Suprapubic skin (tissue), 4 donors: ENCODE measurements at regions not wholly inside any gene's neighbourhood (a gene's known extent, or its start where the extent isn't known, plus 50 kb on each side); places are given as distances from the start of the nearest gene placed in this dataset.
"Not testable (repeated sequence)": the region's sequence is repeated elsewhere in the genome, so short reads cannot be mapped to it uniquely, and the experiment has no call there.

ENCODE experiments used
- DNase-seq, 2 donors: peaks; one replicate each; pipeline ENCODE4 v3.0.0-alpha.2; 2019; ENCODE audit warnings: low spot score in 2 of 2
- H3K27ac ChIP-seq: fragments of 200-600 bp; sonication (generic); one replicate; pipeline ENCODE4 v1.5.1; 2019
- H3K27me3 ChIP-seq: fragments of 200-600 bp; sonication (generic); one replicate; pipeline ENCODE4 v1.5.1; 2019
- H3K36me3 ChIP-seq: fragments of 200-600 bp; sonication (generic); one replicate; pipeline ENCODE4 v1.5.1; 2019
- H3K4me1 ChIP-seq: fragments of 200-600 bp; sonication (generic); one replicate; pipeline ENCODE4 v1.5.1; 2019
- H3K4me3 ChIP-seq: fragments of 200-600 bp; sonication (generic); one replicate; pipeline ENCODE4 v1.5.1; 2019; ENCODE audit warnings: mild to moderate bottlenecking
- H3K9me3 ChIP-seq: fragments of 200-600 bp; sonication (generic); one replicate; pipeline ENCODE4 v1.5.1; 2019
- EP300 ChIP-seq: sonication (generic); formaldehyde crosslinking; IDR thresholded peaks from one replicate; pipeline ENCODE4 v1.6.1; 2017; ENCODE audit warnings: antibody characterized with exemption
- POLR2A ChIP-seq, 2 donors: fragments of 450-650 bp; IDR thresholded peaks; one replicate each; pipeline ENCODE4 v1.6.1; 2017; ENCODE audit warnings: antibody characterized with exemption in 2 of 2, mild to moderate bottlenecking in 2 of 2, moderate library complexity in 2 of 2
- POLR2AphosphoS5 ChIP-seq, 3 donors: sonication (generic); formaldehyde crosslinking; IDR thresholded peaks; one replicate each; pipeline ENCODE4 v1.6.1; 2017; ENCODE audit warnings: antibody characterized with exemption in 3 of 3
- WGBS: methylation state at CpG from one replicate; pipeline ENCODE4 v1.1.5; 2018; 5-methylcytosine and 5-hydroxymethylcytosine counted together
- TF ChIP-seq, protein P1 (sequence below), 2 donors: fragments of 200-600 bp in 1 of 2; fragments of 450-650 bp in 1 of 2; sonication (generic) in 1 of 2; IDR thresholded peaks; one replicate each; pipeline ENCODE4 v1.5.1; 2016 to 2019; ENCODE audit warnings: antibody characterized with exemption in 2 of 2, mild to moderate bottlenecking in 1 of 2, moderate library complexity in 1 of 2

DNA sequence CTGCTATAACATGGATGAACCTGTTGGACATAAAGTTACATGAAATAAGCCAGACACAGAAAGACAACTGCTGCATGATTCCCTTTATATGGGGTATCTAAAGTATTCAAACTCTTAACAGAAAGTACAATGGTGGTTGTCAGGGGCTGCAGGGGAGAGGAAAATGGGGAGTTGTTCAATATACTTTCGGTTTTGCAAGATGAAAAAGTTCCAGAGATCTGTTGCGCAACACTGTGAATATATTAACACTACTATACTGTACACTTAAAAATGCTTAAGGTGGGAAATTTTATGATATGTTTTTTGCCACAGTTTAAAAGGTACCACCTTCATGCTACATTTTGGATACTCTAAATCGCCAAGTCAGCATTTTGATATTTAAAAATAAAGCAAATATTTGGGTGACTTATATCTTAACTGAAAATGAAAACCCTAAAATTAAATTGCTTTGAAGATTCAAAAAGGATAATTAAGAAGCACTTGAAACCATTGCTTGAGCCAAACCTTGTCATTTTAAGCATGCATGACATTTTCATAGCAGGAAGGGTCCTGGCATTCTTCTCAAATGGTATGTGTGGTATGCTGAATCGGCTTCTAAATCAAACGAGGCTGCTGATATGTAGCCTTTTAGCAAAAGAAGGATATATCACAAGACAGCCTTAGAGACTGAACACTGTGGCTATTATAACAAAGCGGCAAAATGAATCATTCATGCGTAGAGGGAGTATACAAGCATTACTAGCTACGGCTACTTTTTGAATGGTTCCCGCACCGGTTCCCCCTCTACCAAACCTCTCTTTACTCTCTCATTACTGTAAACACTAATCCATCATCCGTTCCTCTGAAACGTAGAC, 607.1 kb upstream of the DIPK2B start:
- no peaks in the 10 kb centered on the region for H3K9me3 ChIP-seq
- H3K36me3 ChIP-seq = no peaks in the 10 kb centered on the region
- WGBS = 55% methylated on average over 12 of the region's 12 CpGs
- no peaks in the 10 kb centered on the region for H3K27me3 ChIP-seq
- TF ChIP-seq POLR2AphosphoS5 (IDR thresholded peaks at IDR 0.05) (no peak), POLR2A (IDR thresholded peaks at IDR 0.05) (no peak), EP300 (no peak)
- TF ChIP-seq, protein P1, sequence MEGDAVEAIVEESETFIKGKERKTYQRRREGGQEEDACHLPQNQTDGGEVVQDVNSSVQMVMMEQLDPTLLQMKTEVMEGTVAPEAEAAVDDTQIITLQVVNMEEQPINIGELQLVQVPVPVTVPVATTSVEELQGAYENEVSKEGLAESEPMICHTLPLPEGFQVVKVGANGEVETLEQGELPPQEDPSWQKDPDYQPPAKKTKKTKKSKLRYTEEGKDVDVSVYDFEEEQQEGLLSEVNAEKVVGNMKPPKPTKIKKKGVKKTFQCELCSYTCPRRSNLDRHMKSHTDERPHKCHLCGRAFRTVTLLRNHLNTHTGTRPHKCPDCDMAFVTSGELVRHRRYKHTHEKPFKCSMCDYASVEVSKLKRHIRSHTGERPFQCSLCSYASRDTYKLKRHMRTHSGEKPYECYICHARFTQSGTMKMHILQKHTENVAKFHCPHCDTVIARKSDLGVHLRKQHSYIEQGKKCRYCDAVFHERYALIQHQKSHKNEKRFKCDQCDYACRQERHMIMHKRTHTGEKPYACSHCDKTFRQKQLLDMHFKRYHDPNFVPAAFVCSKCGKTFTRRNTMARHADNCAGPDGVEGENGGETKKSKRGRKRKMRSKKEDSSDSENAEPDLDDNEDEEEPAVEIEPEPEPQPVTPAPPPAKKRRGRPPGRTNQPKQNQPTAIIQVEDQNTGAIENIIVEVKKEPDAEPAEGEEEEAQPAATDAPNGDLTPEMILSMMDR (IDR thresholded peaks at IDR 0.05) = no peak
- H3K4me3 ChIP-seq = peak overlapping the region; percentile 5
- no peak for DNase-seq
- H3K27ac ChIP-seq = peak overlapping the region; percentile 62
- peaks cover 15% of the 10 kb centered on the region for H3K4me1 ChIP-seq

DNA sequence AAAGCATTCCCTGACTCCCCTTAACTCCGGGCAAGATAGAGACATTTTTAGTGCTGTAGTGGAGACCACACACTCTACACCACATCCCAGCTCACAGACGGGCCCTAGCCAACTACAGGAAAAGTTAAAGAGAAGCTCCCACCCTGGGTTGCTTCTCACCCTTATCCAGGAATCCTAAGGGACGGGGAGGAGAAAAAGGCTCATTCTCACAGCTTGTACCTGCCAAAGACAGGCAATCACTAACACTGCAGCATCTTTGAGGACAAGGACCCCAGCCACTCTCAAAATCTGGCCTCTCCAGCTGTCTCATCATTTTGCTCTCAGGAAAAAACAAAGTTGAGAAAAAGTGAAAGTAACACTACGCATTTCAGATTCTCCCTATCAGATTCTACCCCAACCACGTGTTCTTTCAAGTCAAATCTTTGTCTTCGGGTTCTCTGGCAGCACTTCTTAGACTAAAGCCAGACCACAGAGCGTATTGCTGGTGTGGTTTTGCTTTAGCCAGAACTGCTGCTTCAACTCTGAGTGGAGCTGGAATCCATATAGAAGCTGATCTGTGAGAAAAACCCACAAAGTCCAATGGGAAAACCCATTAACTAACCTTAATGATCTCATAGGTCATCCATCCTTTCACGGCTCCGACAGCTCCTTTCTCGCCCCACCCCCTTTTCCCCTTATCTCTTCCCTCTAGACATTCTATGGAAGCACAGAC, 605.9 kb upstream of the DIPK2B start:
- DNase-seq = no peak
- Histone ChIP-seq H3K9me3 (no peaks in the 10 kb centered on the region), H3K27ac (peak overlapping the region; percentile 62), H3K4me1 (peaks cover 15% of the 10 kb centered on the region), H3K27me3 (no peaks in the 10 kb centered on the region), H3K36me3 (no peaks in the 10 kb centered on the region), H3K4me3 (peak overlapping the region; percentile 33)
- no peak for TF ChIP-seq POLR2AphosphoS5 (IDR thresholded peaks at IDR 0.05)
- TF ChIP-seq, protein P1 (IDR thresholded peaks at IDR 0.05) = no peak
- no peak for TF ChIP-seq POLR2A (IDR thresholded peaks at IDR 0.05)
- no peak for TF ChIP-seq EP300
- 34% methylated on average over 10 of the region's 10 CpGs for WGBS

DNA sequence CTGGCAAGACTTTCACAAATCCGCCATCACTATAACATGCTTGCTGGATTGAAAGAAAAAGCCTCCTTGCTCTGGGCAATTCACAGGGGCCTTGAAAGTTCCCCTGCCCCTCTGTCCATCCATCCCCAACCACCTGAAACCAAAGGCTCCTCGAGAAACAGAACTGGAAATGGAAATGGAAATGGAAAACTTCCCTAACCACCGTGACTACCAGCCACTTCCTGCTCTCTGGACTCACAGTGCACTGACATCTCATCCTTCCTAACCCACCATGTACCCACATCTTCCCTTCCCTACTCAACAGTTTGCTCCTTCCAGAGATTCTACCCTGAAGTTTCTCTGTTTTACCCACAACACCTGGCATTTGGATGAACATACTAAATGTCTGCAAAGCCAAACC, 603.6 kb upstream of the DIPK2B start:
- H3K4me1 ChIP-seq = peaks cover 18% of the 10 kb centered on the region
- TF ChIP-seq EP300 = no peak
- 68% methylated on average over 3 of the region's 3 CpGs for WGBS

DNA sequence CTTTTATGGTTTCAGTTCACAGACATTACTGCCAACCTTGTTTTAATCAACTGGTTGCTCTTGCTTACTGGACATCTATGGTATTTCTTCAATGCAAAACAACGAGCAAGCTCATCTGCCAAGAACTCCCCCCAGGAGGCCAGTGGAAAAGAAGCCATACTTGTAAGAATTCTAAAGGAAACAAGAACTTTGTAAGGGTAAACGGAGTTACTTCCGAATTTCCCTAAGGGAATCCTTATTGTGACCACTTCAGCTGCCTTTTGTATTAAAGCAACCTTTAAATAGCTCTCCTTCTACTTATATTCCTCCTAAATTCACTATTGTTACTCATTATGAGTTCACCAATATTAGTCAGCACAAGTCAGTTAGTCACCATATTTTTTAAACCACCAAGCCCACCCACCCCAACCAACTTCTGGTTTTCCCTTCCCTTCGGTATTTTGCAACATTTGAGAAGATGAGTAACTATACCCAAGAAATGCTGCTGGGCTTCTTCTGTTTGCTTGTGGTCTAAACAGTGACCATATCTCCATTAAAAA, 602.8 kb upstream of the DIPK2B start:
- 45% methylated on average over 4 of the region's 4 CpGs for WGBS

More for the DNA sequence above, 603.6 kb upstream of the DIPK2B start:
- Histone ChIP-seq H3K36me3 (no peaks in the 10 kb centered on the region), H3K27me3 (no peaks in the 10 kb centered on the region), H3K9me3 (no peaks in the 10 kb centered on the region), H3K4me3 (no peak overlapping the region), H3K27ac (no peak overlapping the region)
- no peak for DNase-seq

DNA sequence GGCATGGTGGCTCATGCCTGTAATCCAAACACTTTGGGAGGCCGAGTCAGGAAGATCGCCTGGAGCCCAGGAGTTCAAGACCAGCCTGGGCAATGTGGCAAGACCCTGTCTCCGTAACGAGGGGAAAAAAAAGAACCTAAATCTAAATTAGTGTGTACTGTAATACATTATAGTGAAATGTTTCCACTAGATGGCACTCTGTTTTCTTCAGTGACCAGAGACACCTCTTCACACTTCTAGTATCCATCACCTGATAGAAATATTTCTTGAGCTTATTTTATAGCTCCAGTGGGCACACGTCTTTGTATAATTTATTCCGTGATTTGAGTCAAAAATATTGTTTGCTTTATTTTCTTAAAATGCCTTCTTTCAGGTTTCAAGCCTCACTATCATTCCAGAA, 600.9 kb upstream of the DIPK2B start:
- Histone ChIP-seq H3K4me3 (no peak overlapping the region), H3K4me1 (peaks cover 7% of the 10 kb centered on the region), H3K27ac (no peak overlapping the region), H3K27me3 (no peaks in the 10 kb centered on the region), H3K36me3 (no peaks in the 10 kb centered on the region), H3K9me3 (no peaks in the 10 kb centered on the region)
- WGBS = 32% methylated on average over 6 of the region's 6 CpGs
- TF ChIP-seq POLR2A (IDR thresholded peaks at IDR 0.05) (no peak), EP300 (no peak), POLR2AphosphoS5 (IDR thresholded peaks at IDR 0.05) (no peak)
- TF ChIP-seq, protein P1 (IDR thresholded peaks at IDR 0.05) = peak in 1 of 2 donors; percentile 10
- DNase-seq = no peak

More for the DNA sequence above, 602.8 kb upstream of the DIPK2B start:
- peaks cover 18% of the 10 kb centered on the region for H3K4me1 ChIP-seq
- no peak for DNase-seq
- H3K9me3 ChIP-seq = no peaks in the 10 kb centered on the region
- no peaks in the 10 kb centered on the region for H3K36me3 ChIP-seq
- H3K27ac ChIP-seq = no peak overlapping the region
- H3K27me3 ChIP-seq = no peaks in the 10 kb centered on the region
- H3K4me3 ChIP-seq = no peak overlapping the region
- TF ChIP-seq EP300 (no peak), POLR2A (IDR thresholded peaks at IDR 0.05) (no peak)
- TF ChIP-seq, protein P1 (IDR thresholded peaks at IDR 0.05) = no peak

DNA sequence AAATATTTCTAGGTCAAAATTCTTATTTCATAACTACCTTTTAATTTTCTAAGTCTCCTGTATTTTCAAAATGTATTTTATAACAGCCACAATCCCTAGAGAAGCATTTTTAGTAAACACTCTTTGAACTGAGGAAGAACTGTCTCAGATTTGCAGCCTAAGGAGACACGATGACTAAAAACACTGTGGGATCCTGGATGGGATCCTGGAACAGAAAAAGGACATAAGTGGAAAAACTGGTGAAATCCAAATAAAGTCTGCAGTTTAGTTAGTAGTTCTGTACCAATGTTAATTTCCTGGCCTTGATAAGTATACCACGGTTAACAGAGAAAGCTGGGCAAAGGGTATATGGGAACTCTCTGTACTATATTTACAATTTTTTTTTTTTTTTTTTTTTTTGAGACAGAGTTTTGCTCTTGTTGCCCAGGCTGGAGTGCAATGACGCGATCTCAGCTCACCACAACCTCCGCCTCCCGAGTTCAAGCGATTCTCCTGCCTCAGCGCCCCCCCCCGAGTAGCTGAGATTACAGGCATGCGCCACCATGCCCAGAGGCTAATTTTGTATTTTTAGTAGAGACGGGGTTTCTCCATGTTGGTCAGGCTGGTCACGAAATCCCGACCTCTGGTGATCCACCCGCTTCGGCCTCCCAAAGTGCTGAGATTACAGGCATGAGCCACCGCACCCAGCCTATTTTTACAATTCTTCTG, 600.2 kb upstream of the DIPK2B start:
- H3K4me1 ChIP-seq, H3K27ac ChIP-seq, DNase-seq, H3K4me3 ChIP-seq, H3K36me3 ChIP-seq, H3K9me3 ChIP-seq, H3K27me3 ChIP-seq: not testable (repeated sequence)
- WGBS = 38% methylated on average over 16 of the region's 16 CpGs
